Glomerular visceral epithelial cell (primary cell): ENCODE measurements at regions not wholly inside any gene's neighbourhood (a gene's known extent, or its start where the extent isn't known, plus 50 kb on each side); places are given as distances from the start of the nearest gene placed in this dataset.

Source experiments
- DNase-seq: peaks from one replicate; pipeline ENCODE4 v3.0.0-alpha.2; 2016; ENCODE audit errors: extremely low spot score

- no peak for DNase-seq
Measured at GRCh38 chr18:47758000-47758399, 172.5 kb downstream of the SMAD2 start.

DNA sequence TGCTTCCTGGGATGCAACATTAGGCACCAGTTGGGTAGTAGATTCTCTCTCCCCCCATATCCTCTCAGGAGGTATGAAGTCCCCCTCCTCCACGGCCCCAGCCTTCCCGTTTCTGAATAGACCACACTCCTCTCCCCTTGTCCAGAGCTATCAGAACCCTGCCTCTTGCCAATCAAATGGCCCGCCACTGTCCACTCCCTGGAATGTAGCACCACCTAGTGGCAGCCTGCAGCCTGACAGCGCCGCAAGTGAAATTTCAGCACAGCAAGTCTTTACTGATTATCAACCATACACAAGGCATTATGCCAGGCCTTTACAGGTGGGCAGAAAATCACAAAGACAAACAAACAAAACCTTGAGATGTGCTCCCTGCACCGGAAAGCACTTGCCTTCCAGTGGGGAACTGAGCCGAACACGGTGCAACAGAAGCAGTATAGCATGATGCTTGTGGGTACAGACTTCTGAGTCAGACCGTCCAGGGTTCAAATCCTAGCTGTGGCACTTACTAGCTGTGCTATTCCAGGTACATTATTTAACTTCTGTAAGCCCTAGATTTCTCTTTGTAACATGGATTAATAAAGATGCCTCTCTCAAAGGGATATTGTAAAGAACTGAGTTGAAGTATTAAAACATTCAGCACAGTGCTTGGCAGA is 174.0 kb downstream of the SMAD2 start:
- peak; percentile 50 for DNase-seq

GRCh38 chr18:47755102-47755456 is 175.4 kb downstream of the SMAD2 start:
- no peak for DNase-seq

DNA sequence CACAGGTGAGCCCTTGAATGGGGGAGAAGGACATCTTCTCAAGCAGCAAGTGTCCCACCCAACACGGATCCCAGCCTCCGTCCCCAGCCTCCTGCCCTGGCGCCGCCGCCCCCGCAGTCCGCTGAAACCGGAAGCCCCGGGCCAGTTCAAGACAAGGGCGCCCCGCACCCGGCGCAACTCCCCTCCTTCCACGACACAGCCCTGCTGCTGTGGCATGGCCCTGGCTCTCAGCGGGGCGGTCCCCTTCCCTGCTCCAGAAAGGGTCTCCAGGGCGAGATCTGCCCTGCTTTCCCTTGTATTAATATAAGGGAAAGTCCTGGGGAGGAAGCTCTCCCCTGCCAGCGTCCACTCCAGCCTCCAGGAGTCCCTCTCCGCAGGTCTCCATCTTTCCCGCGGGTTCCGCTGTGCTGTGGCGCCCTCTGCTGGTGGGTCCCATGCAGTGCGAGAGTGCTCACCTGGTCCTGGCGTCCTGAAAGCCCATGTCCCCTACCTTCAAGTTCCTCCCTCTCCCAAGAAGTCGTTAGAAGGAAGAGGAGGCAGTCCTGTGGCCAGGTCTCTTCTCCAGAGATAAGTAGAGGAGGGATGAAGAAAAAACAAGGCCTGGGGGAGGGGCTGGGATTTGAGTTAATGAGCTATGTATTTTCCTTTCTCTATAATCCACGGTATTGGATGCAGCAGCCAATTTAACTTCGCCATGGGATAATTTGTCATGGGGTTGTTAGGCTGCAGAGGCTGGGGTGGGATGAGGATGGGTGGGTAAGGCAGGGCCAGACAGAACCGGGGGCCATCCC is 176.0 kb downstream of the SMAD2 start:
- peak; percentile 24 for DNase-seq

DNA sequence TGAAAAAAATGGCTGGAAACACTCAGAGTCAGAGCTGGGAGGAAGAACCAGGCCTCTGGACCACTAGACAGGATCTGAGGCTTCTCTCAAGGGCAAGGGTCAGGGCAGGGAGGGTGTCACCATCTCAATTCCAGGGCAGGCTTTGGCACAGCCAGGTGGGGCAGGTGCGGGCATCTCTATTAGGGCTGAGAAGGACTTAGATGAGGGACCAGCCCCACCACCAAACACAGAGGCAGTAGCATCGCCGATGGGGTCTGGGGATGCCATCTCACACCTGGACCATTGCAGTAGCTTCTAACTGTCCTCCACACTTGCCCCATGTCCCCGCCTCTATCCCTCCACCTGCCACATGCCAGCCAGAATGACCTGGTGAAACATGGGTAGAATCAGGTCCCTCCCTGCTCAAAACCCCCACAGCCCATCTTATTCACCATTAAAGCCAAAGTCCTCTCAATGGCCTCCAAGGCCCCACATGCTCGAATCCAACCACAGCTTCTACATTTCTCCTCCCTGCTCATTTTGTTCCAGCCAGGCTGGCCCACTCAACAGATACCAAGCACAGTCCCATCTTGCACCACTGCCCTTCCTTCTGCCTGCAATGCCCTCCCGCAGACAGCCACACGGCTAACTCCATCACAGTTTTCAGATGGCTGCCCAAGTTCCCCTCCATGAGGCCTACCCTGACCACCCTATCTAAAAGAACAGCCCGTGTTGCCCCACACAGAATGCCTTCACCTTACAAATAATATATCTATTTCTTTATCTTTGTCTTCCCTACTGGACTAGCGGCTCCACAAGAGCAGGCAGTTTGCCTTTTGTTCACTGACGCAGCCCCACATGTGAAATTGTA is 177.4 kb downstream of the SMAD2 start:
- no peak for DNase-seq

DNA sequence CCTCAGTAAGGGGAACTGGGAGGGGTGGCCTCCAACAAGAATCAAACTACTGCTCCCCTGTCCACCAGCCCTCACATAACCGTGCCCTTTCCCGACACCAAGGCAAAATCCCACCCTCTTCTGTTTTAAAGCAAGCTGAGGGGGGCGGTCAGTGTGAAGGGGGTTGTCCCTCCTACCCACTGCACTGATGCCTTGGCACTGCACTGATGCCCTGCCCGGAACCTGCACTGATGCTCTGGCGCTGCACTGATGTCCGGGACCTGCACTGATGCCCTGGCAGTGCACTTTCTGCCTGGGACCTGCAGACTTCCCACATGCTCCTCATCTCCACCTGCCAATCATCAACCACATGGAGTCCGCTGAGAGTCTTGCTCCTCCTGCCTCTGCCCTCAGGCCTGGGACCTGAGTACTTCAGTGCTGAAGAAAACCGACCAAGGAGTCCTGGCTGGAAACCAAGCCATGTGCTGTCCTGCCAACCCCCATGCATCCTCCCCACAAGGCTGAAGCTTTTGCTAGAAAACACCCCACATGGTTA is 179.5 kb downstream of the SMAD2 start:
- DNase-seq: no peak

DNA sequence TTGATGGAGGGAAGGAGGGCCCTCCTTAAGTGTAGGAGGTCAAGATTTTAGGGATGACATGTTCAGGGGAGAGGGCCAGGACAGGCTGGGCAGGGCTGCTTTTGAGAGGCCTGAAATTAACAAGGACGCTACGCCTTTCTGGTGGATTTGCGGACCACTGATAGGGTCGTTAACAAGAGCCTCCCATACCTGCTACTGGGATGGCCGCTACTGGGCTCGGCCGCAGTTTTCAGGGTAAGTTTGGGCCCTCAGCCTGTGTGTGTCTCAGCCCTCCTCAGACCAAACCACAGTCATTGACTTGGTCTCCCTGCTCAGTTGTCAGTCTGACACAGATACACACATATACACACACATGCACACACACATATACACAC is 180.9 kb downstream of the SMAD2 start:
- DNase-seq: no peak

- peak; percentile 77 for DNase-seq
Measured at GRCh38 chr18:47748847-47749599, 181.4 kb downstream of the SMAD2 start.

- DNase-seq: no peak
Measured at GRCh38 chr18:47748093-47748796, 182.2 kb downstream of the SMAD2 start.

- no peak for DNase-seq
Measured at GRCh38 chr18:47747260-47747795, 183.1 kb downstream of the SMAD2 start.

DNA sequence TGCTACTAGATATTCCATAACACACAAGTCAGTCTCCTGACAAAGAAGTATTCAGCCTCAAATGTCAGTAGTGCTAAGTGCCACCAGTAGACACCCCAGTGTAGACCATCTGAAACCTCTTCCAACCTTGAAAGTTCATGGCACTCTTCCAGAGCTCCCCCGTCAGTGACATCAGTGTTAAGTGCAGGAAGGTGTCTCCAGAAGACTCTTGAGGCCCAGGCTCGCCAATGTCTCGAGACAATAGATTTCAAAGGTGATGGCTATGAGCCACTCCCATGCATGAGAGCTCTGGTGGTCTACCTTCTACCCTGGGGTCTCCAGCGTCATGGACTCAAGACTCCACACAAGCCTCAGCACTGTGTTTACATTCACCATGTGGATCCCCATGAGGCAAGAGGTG is 183.8 kb downstream of the SMAD2 start:
- no peak for DNase-seq

DNA sequence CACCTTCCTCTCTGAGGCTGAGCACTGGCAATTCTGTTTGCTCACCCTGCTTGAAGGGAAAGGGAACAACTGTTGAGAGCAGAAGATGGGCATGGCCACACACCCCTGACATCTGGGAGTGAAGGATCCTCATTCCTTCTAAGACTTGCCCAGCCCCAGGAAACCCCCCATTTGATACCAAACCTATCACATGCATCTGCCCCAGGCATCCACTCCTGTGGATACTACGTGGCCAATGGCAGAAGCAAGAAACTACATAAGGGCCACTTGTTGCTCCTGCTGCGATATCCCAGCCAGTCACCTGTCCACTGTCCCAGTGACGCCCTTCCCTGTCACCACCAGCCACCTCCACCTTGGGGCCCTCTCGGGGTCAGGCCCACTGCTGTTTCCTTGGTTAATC is 185.2 kb downstream of the SMAD2 start:
- DNase-seq: no peak

DNA sequence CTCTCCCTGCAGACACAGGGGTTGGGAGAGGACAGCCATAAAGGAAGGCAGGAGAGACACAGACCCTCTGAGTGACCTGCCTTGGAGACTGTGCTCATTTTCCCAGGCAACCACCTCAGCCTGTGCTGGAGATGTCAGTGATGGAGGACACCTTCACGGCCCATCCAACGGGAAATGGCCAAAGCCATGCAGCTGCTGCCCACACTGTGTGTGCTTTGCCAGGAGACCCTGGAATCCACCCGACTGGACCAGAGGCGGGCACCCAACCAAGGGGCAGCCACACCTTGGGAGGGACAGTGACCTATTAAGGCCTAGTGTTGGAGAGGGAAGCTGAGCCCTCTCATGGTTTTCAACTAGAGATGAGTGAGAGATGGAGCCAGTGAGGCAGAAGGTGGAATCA is 192.5 kb downstream of the SMAD2 start:
- DNase-seq: no peak

DNA sequence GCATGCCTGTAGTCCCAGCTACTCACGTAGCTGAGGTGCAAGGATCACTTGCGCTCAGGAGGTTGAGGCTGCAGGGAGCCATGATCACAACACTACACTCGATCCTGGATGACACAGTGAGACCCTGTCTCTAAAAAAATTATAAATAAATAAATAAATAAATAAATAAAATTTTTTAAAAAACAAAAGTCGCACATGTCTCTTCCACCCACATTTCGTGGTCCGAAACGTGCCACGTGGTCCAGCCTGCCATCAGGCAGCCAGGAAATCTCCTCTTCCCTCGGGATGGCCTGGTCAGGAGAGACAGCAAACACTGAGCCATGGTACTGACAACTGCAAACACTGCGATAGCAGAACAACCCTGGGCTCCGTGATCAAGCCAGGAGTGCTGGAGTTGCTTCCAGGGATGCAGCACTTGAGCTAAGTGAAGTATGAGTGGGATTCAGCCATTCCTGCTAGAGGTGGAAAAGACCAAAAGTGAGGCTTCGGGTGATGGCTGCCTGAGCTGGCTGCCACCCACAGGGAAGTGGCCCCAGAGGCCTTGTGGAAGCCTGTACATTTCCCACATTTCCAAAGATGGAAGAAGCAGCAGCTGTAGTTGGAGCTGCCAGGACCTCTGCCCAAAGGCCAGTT is 193.1 kb downstream of the SMAD2 start:
- DNase-seq: no peak

GRCh38 chr18:47736376-47737140 is 193.9 kb downstream of the SMAD2 start:
- DNase-seq: no peak

DNA sequence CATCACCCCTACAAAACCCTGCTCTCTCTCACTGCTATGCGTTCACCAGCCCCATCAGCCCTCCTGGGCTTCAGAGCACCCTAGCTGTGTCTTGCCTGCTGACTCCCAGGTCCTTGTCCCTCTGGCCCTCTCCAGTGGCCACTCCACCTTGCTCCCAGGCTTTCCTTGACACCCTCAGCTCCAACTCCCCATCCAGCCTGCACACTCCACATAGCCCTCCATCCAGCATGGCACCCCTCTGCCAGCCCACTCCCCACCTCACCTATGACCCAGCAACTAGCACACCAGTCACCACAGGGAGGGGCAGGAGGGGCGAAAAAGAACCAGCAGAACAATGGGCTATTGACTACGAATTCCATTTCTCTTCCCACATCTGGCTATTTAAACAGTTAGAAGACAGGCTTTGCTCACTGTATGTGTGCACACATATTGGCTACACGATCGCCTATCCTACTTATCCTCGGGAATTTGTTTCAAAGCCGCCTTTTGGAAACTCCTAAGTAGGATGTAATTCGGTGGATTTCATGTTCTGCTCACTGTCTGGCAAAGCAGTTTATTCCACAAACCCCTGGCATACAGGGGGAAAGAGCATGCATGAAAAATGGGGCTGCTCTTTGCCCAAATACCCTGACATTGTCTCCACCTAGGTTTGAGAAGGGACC is 195.3 kb downstream of the SMAD2 start:
- no peak for DNase-seq

- no peak for DNase-seq
Measured at GRCh38 chr18:47731276-47731675, 199.2 kb downstream of the SMAD2 start.

- DNase-seq: peak; percentile 54
Measured at GRCh38 chr18:47730795-47731194, 199.7 kb downstream of the SMAD2 start.

- no peak for DNase-seq
Measured at GRCh38 chr18:47729356-47729755, 201.1 kb downstream of the SMAD2 start.
